ENCODE measurements at regions not wholly inside any gene's neighbourhood (a gene's known extent, or its start where the extent isn't known, plus 50 kb on each side); places are given as distances from the start of the nearest gene placed in this dataset.
A peak's percentile ranks its signal among the peaks of the same experiment; 100 is the strongest.

DNA sequence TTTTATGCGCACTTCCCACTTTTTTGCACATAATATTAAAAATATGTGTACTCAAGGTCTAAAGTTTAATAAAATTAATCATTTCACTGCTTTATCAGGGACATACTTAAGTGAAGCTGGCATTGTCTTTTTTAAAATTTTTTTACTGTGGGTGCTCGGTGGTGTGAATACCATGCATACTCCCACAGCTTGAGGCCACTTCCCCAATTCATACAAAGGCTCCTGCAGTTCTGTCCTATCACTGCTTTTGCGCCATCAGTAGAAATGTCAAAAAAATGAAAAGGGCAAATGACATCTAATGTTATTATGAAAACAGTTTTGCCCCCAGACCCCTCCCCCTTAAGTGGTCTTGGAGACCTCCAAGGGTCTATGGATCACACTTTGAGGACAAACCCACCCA is 464.1 kb upstream of the ARID1B start:
- Histone ChIP-seq H3K27ac (replicated peaks) (no peak overlapping the region), H3K27me3 (ENCODE audit: insufficient read depth, poor library complexity, severe bottlenecking) (no peaks in the 10 kb centered on the region), H3K4me3 (replicated peaks; ENCODE audit: insufficient read depth, low read length) (no peak overlapping the region)
- TF ChIP-seq SPI1 (IDR thresholded peaks at IDR 0.05; ENCODE audit: borderline replicate concordance, low read depth): peak; percentile 80
- TF ChIP-seq POLR2AphosphoS5 (IDR thresholded peaks at IDR 0.05; ENCODE audit: low read depth): no peak
- DNase-seq (ENCODE audit: low read depth in 1 of 2, low spot score in 1 of 2): no peak

DNA sequence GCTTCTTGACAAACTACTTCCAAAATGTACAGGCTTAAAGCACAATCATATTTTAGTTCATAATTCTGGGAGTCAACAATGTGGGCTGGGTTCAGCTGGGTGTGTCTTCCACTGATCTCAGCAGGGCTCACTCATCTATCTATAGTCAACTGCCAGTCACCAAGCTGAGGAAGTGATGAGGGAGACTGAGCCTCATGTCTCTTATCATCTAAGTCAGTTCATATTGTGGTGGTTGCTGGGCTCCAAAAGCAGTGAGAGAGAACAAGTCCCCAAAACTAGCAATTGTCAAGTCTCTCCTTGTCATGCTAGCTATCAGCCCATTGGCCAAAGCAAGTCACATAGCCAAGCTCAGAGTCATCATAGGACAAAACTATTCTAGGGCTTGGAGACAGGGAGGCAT is 465.9 kb upstream of the ARID1B start:
- Histone ChIP-seq H3K27ac (replicated peaks) (no peak overlapping the region), H3K27me3 (ENCODE audit: insufficient read depth, poor library complexity, severe bottlenecking) (no peaks in the 10 kb centered on the region), H3K4me3 (replicated peaks; ENCODE audit: insufficient read depth, low read length) (no peak overlapping the region)
- no peak for DNase-seq (ENCODE audit: low read depth in 1 of 2, low spot score in 1 of 2)
- TF ChIP-seq, protein P1, sequence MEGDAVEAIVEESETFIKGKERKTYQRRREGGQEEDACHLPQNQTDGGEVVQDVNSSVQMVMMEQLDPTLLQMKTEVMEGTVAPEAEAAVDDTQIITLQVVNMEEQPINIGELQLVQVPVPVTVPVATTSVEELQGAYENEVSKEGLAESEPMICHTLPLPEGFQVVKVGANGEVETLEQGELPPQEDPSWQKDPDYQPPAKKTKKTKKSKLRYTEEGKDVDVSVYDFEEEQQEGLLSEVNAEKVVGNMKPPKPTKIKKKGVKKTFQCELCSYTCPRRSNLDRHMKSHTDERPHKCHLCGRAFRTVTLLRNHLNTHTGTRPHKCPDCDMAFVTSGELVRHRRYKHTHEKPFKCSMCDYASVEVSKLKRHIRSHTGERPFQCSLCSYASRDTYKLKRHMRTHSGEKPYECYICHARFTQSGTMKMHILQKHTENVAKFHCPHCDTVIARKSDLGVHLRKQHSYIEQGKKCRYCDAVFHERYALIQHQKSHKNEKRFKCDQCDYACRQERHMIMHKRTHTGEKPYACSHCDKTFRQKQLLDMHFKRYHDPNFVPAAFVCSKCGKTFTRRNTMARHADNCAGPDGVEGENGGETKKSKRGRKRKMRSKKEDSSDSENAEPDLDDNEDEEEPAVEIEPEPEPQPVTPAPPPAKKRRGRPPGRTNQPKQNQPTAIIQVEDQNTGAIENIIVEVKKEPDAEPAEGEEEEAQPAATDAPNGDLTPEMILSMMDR (IDR thresholded peaks at IDR 0.05; ENCODE audit: insufficient read depth, low read length): no peak
- no peak for TF ChIP-seq POLR2AphosphoS5 (IDR thresholded peaks at IDR 0.05; ENCODE audit: low read depth)
- TF ChIP-seq SPI1 (IDR thresholded peaks at IDR 0.05; ENCODE audit: borderline replicate concordance, low read depth): no peak
- TF ChIP-seq, protein P2, sequence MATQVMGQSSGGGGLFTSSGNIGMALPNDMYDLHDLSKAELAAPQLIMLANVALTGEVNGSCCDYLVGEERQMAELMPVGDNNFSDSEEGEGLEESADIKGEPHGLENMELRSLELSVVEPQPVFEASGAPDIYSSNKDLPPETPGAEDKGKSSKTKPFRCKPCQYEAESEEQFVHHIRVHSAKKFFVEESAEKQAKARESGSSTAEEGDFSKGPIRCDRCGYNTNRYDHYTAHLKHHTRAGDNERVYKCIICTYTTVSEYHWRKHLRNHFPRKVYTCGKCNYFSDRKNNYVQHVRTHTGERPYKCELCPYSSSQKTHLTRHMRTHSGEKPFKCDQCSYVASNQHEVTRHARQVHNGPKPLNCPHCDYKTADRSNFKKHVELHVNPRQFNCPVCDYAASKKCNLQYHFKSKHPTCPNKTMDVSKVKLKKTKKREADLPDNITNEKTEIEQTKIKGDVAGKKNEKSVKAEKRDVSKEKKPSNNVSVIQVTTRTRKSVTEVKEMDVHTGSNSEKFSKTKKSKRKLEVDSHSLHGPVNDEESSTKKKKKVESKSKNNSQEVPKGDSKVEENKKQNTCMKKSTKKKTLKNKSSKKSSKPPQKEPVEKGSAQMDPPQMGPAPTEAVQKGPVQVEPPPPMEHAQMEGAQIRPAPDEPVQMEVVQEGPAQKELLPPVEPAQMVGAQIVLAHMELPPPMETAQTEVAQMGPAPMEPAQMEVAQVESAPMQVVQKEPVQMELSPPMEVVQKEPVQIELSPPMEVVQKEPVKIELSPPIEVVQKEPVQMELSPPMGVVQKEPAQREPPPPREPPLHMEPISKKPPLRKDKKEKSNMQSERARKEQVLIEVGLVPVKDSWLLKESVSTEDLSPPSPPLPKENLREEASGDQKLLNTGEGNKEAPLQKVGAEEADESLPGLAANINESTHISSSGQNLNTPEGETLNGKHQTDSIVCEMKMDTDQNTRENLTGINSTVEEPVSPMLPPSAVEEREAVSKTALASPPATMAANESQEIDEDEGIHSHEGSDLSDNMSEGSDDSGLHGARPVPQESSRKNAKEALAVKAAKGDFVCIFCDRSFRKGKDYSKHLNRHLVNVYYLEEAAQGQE (IDR thresholded peaks at IDR 0.05; ENCODE audit: insufficient replicate concordance, low read depth): no peak
- TF ChIP-seq GABPA (IDR thresholded peaks at IDR 0.05; ENCODE audit: low read depth): no peak

DNA sequence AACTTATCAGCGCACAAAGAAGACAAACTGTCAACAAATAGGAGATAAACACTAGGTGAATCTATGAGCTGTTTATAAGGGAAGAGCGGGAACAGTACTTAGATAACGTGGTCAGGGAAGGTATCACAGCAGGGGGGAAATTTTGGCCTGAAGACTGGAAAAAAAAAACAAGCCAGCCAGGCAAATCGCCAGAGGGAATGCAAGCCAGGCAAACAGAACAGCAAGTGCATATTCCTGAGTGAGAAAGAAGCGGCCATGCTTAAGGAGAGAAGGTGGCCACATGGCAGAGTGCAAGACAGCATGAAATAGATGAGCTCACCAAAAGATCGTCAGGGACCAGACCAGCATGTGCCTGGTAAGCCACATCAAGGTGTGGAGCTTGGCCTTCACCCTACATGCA is 466.5 kb upstream of the ARID1B start:
- TF ChIP-seq, protein P1 (IDR thresholded peaks at IDR 0.05; ENCODE audit: insufficient read depth, low read length): no peak
- no peak for TF ChIP-seq POLR2AphosphoS5 (IDR thresholded peaks at IDR 0.05; ENCODE audit: low read depth)
- Histone ChIP-seq H3K27ac (replicated peaks) (no peak overlapping the region), H3K4me3 (replicated peaks; ENCODE audit: insufficient read depth, low read length) (no peak overlapping the region), H3K27me3 (ENCODE audit: insufficient read depth, poor library complexity, severe bottlenecking) (no peaks in the 10 kb centered on the region)
- no peak for DNase-seq (ENCODE audit: low read depth in 1 of 2, low spot score in 1 of 2)

DNA sequence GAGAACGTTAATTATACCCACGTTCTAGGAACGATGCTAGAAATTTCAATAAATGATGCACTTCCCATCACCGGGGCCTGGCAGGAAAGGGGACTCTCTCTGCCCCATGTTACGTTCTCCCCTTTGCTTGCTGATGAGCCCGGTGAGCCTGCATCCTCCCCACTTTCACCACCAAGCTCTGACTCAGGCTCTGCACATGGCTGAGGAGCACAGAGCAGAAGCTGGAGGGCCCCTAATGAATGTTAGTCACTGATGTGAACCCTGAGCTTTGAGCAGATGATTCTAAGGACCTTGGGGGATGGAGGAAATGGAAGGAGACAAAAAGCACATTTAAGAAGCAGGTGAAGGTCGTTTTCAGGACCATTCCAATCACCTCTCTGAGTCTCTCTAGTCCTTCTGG is 468.2 kb upstream of the ARID1B start:
- no peaks in the 10 kb centered on the region for H3K27me3 ChIP-seq (ENCODE audit: insufficient read depth, poor library complexity, severe bottlenecking)
- no peak overlapping the region for H3K27ac ChIP-seq (replicated peaks)
- TF ChIP-seq, protein P2 (IDR thresholded peaks at IDR 0.05; ENCODE audit: insufficient replicate concordance, low read depth): no peak
- TF ChIP-seq POLR2AphosphoS5 (IDR thresholded peaks at IDR 0.05; ENCODE audit: low read depth) (no peak), SPI1 (IDR thresholded peaks at IDR 0.05; ENCODE audit: borderline replicate concordance, low read depth) (no peak), GABPA (IDR thresholded peaks at IDR 0.05; ENCODE audit: low read depth) (no peak)
- TF ChIP-seq, protein P1 (IDR thresholded peaks at IDR 0.05; ENCODE audit: insufficient read depth, low read length): no peak
- DNase-seq (ENCODE audit: low read depth in 1 of 2, low spot score in 1 of 2): no peak
- H3K4me3 ChIP-seq (replicated peaks; ENCODE audit: insufficient read depth, low read length): no peak overlapping the region
